A549 (cell line): ENCODE measurements at regions not wholly inside any gene's neighbourhood (a gene's known extent, or its start where the extent isn't known, plus 50 kb on each side); places are given as distances from the start of the nearest gene placed in this dataset.

Source experiments
- ATAC-seq, 2 experiments: fragments of 200-7000 bp in 1 of 2; fragments of >200 bp in 1 of 2; cut with Nextera tagmentation in 1 of 2; cut with Tn5 transposase in 1 of 2; 3 replicates each; pipeline versions ENCODE4 v1.8.0 to v1.9.1; 2018 to 2020; ENCODE audit warnings: mild to moderate bottlenecking in 1 of 2, moderate library complexity in 1 of 2
- CTCF ChIA-PET: fragments of 300-600 bp; sonication (Branson Sonifier 250); formaldehyde crosslinking; extraction: SDS; loops from one replicate; lab custom pipeline; 2021; ENCODE audit warnings: antibody characterized with exemption, inconsistent platforms; lab: Yijun Ruan, JAX
- POLR2A ChIA-PET: fragments of 350-600 bp; formaldehyde crosslinking; extraction: SDS; loops from one replicate; lab custom pipeline; 2021; ENCODE audit warnings: antibody characterized with exemption, inconsistent platforms; lab: Yijun Ruan, JAX
- DNase-seq, 2 experiments: peaks; one replicate each; pipeline versions ENCODE4 v3.0.0 to v3.0.0-alpha.2; 2011 to 2016; ENCODE audit warnings: low read depth in 1 of 2, low spot score in 1 of 2
- FAIRE-seq: peaks from 2 replicates; lab custom pipeline; 2011; peaks lifted over from hg19 to GRCh38; lab: Jason Lieb, UNC
- H3K27ac ChIP-seq, 2 experiments: fragments of >200 bp; sonication (Bioruptor Twin); formaldehyde crosslinking; 3 replicates each; pipeline ENCODE4 v1.5.1; 2016 to 2017
- H3K4me1 ChIP-seq: fragments of >200 bp; sonication (Bioruptor Twin); formaldehyde crosslinking; 3 replicates; pipeline ENCODE4 v1.6.1; 2016
- H3K4me2 ChIP-seq: fragments of >200 bp; sonication (Bioruptor Twin); formaldehyde crosslinking; 3 replicates; pipeline ENCODE4 v1.6.1; 2016
- H3K4me3 ChIP-seq: fragments of >200 bp; sonication (Bioruptor Twin); formaldehyde crosslinking; 3 replicates; pipeline ENCODE4 v1.5.1; 2016
- H3K9me3 ChIP-seq: fragments of >200 bp; sonication (Bioruptor Twin); formaldehyde crosslinking; 3 replicates; pipeline ENCODE4 v1.6.1; 2016
- BCL3 ChIP-seq: fragments of >200 bp; sonication (Bioruptor Twin); formaldehyde crosslinking; IDR thresholded peaks from 3 replicates; pipeline ENCODE4 v1.6.1; 2016
- CEBPB ChIP-seq, 2 experiments: fragments of >200 bp in 1 of 2; sonication (Bioruptor Twin) in 1 of 2; formaldehyde crosslinking in 1 of 2; IDR thresholded peaks; 2 replicates each; pipeline ENCODE4 v1.6.1; 2012 to 2016
- CHD2 ChIP-seq: fragments of 150-350 bp; IDR thresholded peaks from 2 replicates; pipeline ENCODE4 v1.6.1; 2014; ENCODE audit warnings: low read length; ENCODE audit not compliant: partially characterized antibody
- CHD4 ChIP-seq: fragments of 200-600 bp; sonication (generic); IDR thresholded peaks from 2 replicates; pipeline ENCODE4 v1.6.1; 2016; ENCODE audit warnings: antibody characterized with exemption, mild to moderate bottlenecking, borderline replicate concordance
- FOSL2 ChIP-seq, 2 experiments: fragments of 450-650 bp in 1 of 2; fragments of >200 bp in 1 of 2; sonication (Bioruptor Twin) in 1 of 2; formaldehyde crosslinking; IDR thresholded peaks; 2 replicates each; pipeline versions ENCODE4 v1.5.0 to v1.6.1; 2016 to 2020; ENCODE audit warnings: mild to moderate bottlenecking in 1 of 2, moderate library complexity in 1 of 2
- FOXS1 ChIP-seq: fragments of 250-450 bp; sonication (Bioruptor Pico); IDR thresholded peaks from 2 replicates; pipeline ENCODE4 v1.5.0; 2020; ENCODE audit warnings: mild to moderate bottlenecking, moderate library complexity
- HES2 ChIP-seq: fragments of >200 bp; sonication (Bioruptor Twin); formaldehyde crosslinking; IDR thresholded peaks from 2 replicates; pipeline ENCODE4 v1.6.1; 2016
- HOXB13 ChIP-seq: fragments of 250-450 bp; sonication (Bioruptor Pico); IDR thresholded peaks from 2 replicates; pipeline ENCODE4 v1.5.0; 2020; ENCODE audit warnings: low read depth, mild to moderate bottlenecking, moderate library complexity
- KDM1A ChIP-seq: fragments of 200-600 bp; sonication (generic); IDR thresholded peaks from 2 replicates; pipeline ENCODE4 v1.6.1; 2016; ENCODE audit warnings: low read depth, mild to moderate bottlenecking
- KDM5A ChIP-seq: fragments of 200-600 bp; sonication (generic); IDR thresholded peaks from 2 replicates; pipeline ENCODE4 v1.6.1; 2016; ENCODE audit warnings: antibody characterized with exemption, mild to moderate bottlenecking
- MAZ ChIP-seq: fragments of 150-350 bp; IDR thresholded peaks from 2 replicates; pipeline ENCODE4 v1.6.1; 2014; ENCODE audit warnings: antibody characterized with exemption, low read depth, low read length, borderline replicate concordance
- MYC ChIP-seq: IDR thresholded peaks from 2 replicates; pipeline ENCODE4 v1.6.1; 2012; ENCODE audit warnings: mild to moderate bottlenecking, inconsistent platforms, low read length, improper control_type of control experiment, borderline replicate concordance
- NR3C1 ChIP-seq: fragments of >200 bp; sonication (Bioruptor Twin); formaldehyde crosslinking; IDR thresholded peaks from 3 replicates; pipeline ENCODE4 v1.6.1; 2017
- PHF8 ChIP-seq: fragments of 200-600 bp; sonication (generic); IDR thresholded peaks from 2 replicates; pipeline ENCODE4 v1.6.1; 2016; ENCODE audit warnings: low read depth, mild to moderate bottlenecking, antibody characterized with exemption, moderate library complexity, borderline replicate concordance
- RARB ChIP-seq: fragments of 250-450 bp; sonication (Bioruptor Pico); IDR thresholded peaks from 2 replicates; pipeline ENCODE4 v1.8.0; 2021; ENCODE audit warnings: mild to moderate bottlenecking, moderate library complexity
- RCOR1 ChIP-seq: fragments of 150-350 bp; IDR thresholded peaks from 2 replicates; pipeline ENCODE4 v1.6.1; 2014; ENCODE audit warnings: antibody characterized with exemption, low read length, low read depth
- REST ChIP-seq: fragments of 200-600 bp; sonication (generic); IDR thresholded peaks from 2 replicates; pipeline ENCODE4 v1.6.1; 2016; ENCODE audit warnings: antibody characterized with exemption, mild to moderate bottlenecking, moderate library complexity
- SMC3 ChIP-seq: fragments of >200 bp; sonication (Bioruptor Twin); formaldehyde crosslinking; IDR thresholded peaks from 3 replicates; pipeline ENCODE4 v1.6.1; 2018; ENCODE audit warnings: inconsistent platforms
- SREBF2 ChIP-seq: fragments of 450-650 bp; IDR thresholded peaks from 2 replicates; pipeline ENCODE4 v1.6.1; 2014; ENCODE audit warnings: mild to moderate bottlenecking, moderate library complexity
- ZC3H11A ChIP-seq: fragments of 450-650 bp; IDR thresholded peaks from 2 replicates; pipeline ENCODE4 v1.6.1; 2014; ENCODE audit warnings: antibody characterized with exemption, mild to moderate bottlenecking
- ZNF302 ChIP-seq: fragments of 250-450 bp; sonication (Bioruptor Pico); IDR thresholded peaks from 2 replicates; pipeline ENCODE4 v1.9.0; 2021; ENCODE audit warnings: inconsistent platforms, mild to moderate bottlenecking, moderate library complexity
- WGBS: methylation state at CpG from one replicate; pipeline ENCODE4 v1.1.6; 2017; ENCODE audit errors: missing lambda C conversion rate; 5-methylcytosine and 5-hydroxymethylcytosine counted together

GRCh38 chr3:77943598-77943997 lies 903.7 kb downstream of the ROBO2 start:
- POLR2A ChIA-PET = no interaction called here

GRCh38 chr3:77945320-77945719 lies 905.4 kb downstream of the ROBO2 start:
- Histone ChIP-seq H3K9me3 (no peaks in the 10 kb centered on the region), H3K27ac (no peak overlapping the region), H3K4me2 (no peak overlapping the region), H3K4me1 (no peaks in the 10 kb centered on the region), H3K4me3 (no peak overlapping the region)
- no peak for TF ChIP-seq ZC3H11A
- no peak for TF ChIP-seq ZNF302
- no peak for TF ChIP-seq HOXB13 (CRISPR knock-in tag)
- TF ChIP-seq HES2 = no peak
- no peak for TF ChIP-seq RARB (CRISPR knock-in tag)
- no peak for TF ChIP-seq CHD4
- TF ChIP-seq REST = no peak
- TF ChIP-seq NR3C1 = no peak
- TF ChIP-seq RCOR1 = no peak
- TF ChIP-seq SREBF2 = no peak
- TF ChIP-seq BCL3 = no peak
- no peak for TF ChIP-seq MAZ
- no peak for TF ChIP-seq FOXS1 (CRISPR knock-in tag)
- TF ChIP-seq FOSL2 (IDR thresholded peaks at IDR 0.05) = no peak
- TF ChIP-seq FOSL2 (CRISPR knock-in tag; IDR thresholded peaks at IDR 0.05) = no peak
- FAIRE-seq (no peak), ATAC-seq (no peak), DNase-seq (no peak)
- CTCF ChIA-PET = no interaction called here
- POLR2A ChIA-PET = no interaction called here
- 6% methylated on average over 3 of the region's 3 CpGs for WGBS

More at GRCh38 chr3:77943598-77943997, 903.7 kb downstream of the ROBO2 start:
- no peak for FAIRE-seq
- no peak for DNase-seq
- ATAC-seq = no peak
- CTCF ChIA-PET = no interaction called here
- H3K27ac ChIP-seq = no peak overlapping the region
- H3K9me3 ChIP-seq = no peaks in the 10 kb centered on the region
- H3K4me2 ChIP-seq = no peak overlapping the region
- no peak overlapping the region for H3K4me3 ChIP-seq
- H3K4me1 ChIP-seq = no peaks in the 10 kb centered on the region
- WGBS = 8% methylated on average over 4 of the region's 4 CpGs
- no peak for TF ChIP-seq SMC3

- H3K9me3 ChIP-seq = no peaks in the 10 kb centered on the region
- H3K4me3 ChIP-seq = no peak overlapping the region
- no peaks in the 10 kb centered on the region for H3K4me1 ChIP-seq
- FAIRE-seq = no peak
- no peak for ATAC-seq
- DNase-seq = no peak
- H3K27ac ChIP-seq = no peak overlapping the region
- ChIA-PET POLR2A (no interaction called here), CTCF (no interaction called here)
- no peak overlapping the region for H3K4me2 ChIP-seq
- TF ChIP-seq SMC3 = no peak
- no peak for TF ChIP-seq RCOR1
- TF ChIP-seq CEBPB (IDR thresholded peaks at IDR 0.05) = no peak
- no peak for TF ChIP-seq HOXB13 (CRISPR knock-in tag)
- no peak for TF ChIP-seq MYC
- no peak for TF ChIP-seq KDM5A
- no peak for TF ChIP-seq PHF8
- TF ChIP-seq CHD2 = no peak
- TF ChIP-seq KDM1A = no peak
These were observed 907.8 kb downstream of the ROBO2 start for GRCh38 chr3:77947671-77948070.
